GM18867 (cell line): ENCODE measurements at regions not wholly inside any gene's neighbourhood (a gene's known extent, or its start where the extent isn't known, plus 50 kb on each side); places are given as distances from the start of the nearest gene placed in this dataset.

Experiments
- ATAC-seq: cut with Tn5 transposase; IDR thresholded peaks from one replicate; pipeline ENCODE4 v1.9.1; 2021; ENCODE audit warnings: mild to moderate bottlenecking, moderate library complexity; ENCODE audit not compliant: unreplicated experiment

DNA sequence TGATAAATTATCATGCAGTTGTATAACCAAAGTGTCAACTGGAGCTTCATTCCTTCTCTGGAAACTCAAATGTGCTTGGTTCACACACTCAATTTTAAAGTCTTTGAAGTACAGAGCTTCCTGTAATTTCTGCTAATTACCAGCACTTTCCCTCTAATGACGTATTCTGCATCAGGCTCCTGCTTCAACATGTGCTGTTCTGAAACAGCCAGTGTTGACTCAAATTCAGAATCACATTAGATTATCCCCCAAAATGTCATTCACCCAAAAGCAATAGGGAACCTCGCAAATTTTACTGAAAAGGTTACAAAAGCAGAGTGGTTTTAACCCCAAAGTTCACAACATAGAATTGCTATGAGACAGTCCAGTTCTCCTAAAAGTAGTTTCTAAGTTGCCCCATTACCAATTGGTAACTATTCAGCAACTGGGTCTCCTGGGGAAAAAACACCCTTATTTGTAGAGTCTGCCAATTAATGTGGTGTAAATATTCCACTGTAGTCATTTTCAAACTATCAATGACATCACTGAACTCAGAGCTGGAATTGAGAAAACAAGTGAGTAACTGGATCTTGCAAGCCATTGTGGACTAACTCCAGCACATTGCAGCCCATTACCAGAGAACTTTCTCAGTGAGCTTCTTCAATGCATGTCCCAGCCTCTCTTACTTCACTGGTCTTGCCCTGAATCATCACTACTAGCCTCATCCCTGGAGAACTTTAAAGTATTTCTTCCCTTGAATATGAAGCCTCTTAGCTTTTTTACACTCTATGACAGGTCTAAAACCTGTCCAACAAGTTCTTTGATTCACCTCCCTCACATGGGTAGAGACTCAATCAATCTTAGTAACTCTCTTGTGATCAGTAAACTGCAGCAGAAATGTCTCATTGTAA, 955.4 kb downstream of the EFNB2 start:
- no peak for ATAC-seq

DNA sequence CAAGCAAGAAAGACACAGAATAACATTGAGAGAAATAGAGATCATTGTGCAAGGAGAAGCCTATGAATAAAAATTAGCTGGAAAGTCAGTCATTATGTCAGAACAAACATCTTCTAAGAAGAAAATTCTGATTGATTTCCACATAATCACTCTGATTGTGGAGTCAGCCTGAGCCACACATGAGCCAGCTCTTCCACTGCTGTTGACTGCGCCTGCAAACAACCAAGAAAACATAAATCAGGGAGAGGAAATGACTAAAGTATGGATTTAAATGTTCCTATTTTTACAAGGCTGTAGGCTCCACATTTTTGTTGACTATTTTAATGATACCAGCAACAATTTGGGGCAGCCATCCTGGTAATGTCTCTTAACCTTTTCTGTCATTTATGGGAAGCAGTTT, 962.3 kb downstream of the EFNB2 start:
- no peak for ATAC-seq

DNA sequence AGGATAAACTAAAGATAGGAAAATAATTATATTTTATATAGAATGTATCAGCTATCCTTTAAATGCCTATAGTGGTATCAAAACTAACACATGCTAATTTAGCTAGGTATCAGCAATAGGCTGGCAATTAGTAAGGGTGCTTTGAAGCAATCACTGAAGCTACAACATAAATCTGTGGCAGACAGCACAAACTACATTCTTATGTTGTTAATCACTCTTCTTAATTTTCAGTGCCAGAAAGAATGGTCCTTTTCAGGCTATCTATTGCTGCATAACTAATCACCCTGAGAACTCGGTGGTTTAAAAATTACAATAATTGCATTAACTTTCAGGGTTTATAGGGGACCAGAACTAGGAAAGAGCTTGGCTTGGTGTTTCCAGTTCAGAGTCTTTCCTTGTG, 963.1 kb downstream of the EFNB2 start:
- no peak for ATAC-seq

DNA sequence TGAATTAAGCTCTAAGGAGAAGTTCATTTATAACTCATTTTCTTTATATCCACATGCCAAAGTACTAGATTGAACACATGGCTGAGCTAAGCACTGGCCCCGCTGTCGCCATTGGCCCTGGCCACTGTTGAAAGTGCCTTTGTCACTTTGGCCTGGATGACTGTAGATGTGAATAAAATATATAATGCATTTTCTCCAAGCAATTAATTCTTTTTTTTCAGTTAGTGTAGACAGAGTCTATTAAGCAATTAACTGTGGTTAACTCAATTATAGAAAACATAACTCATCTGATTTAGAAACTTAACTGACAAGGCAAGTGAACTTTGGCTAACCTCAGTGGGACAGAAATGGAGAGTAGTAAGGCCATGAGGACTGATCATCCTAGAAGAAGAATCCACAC, 965.6 kb downstream of the EFNB2 start:
- ATAC-seq: no peak

DNA sequence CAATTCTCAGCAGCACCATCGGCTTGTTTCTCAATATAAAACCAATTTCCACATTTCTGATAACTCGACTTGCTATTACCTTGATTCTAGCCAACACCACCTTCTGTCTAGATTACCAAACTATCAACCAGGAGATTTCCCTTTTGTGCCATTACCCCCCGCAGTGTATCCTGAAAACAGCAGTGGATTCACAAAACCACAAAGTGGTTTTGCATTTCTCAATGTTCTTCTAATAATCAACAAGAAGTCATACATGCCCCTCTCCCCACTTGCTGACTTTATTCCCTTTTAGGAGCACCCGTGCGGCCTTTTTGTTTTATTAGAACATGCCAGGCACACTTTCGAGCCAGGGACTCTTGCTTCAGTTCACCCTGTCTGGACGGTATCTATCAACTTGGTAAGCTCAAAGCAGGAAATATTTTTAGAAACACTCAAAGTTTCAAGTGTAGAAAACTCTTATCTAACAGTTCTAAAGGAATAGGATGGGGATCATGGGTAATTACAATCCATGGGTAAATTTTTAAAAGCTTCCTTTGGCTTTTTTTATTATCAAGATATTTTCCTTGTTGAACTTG, 967.4 kb downstream of the EFNB2 start:
- ATAC-seq: no peak

DNA sequence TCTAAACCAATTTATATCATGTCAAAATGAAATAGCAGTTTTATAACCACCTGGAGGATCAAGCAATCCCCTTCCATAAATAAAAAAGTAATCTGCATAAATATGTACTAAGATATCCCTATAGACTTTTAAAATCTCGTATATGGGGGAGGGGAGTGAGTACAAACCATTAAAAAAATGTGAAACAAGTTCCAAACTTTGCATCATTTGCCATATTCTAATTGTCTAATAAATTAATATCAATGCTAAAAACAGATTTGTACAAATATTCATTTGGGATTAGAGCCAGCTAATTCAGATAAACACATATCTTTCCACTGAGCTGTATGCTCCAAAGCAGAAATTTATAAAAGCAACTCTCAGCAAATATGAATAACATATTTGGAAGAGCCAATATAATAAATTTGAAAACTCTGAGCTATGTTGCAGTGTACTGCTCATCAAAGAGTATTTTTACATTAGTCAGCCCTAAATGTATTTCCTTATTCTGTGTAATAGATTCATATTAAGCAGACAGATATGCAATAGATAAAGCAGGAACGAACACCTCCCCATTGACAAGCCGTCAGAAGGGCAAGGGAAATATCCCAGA, 970.2 kb downstream of the EFNB2 start:
- no peak for ATAC-seq

DNA sequence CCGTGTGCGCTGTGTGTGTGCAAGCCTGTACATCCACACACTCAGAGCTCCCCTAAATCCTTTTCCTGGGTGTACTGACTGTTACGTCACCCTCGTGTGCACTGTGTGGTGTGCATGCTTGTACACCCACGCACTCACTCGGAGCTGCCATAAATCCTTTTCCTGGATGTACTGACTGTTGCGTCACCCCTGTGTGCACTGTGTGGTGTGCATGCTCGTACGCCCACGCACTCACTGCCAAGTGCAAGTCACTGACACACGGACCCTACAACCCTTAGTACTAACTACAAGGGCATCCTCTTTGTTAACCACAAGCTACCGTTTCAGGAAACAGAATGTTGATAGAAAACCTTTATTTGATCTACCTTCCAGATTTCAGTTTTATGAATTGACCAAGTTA, 983.4 kb downstream of the EFNB2 start:
- ATAC-seq: no peak

DNA sequence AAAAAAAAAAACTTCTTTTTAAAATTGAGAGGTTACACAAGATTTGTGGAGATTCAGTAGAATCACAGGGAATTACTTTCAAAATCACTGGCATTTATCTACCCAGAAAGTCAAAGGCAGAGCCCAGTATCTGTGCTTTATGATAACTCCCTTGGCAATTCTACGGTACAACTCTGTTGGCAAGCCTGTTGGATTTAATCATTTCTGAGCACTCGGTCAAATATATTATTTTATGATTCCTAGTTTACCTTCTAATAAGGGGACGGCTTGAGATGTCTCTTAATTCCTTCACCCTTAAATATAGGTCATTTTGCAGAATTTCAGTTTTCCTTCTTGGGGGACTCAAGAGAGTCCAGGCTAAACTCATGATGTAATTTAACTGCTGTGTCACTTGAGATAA, 987.6 kb downstream of the EFNB2 start:
- ATAC-seq: no peak

DNA sequence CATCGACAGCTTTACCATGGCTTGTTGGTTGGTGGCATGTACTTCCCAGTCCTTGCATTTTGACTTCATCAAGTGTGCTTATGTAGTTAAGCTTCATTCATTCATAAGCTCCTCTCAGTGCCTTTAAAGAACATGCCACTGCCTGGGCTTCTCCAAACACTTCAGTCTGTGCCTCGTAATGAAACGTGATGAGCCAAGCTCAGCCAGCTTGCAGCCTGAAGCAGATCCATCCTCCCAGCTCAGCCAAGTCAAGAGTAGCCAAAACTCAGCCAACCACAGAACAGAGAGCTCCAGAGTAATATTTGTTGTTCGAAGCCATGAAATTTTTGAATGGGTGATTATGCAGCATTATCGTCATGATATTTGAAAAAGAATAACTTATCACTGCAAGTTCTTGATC, 989.7 kb downstream of the EFNB2 start:
- no peak for ATAC-seq

DNA sequence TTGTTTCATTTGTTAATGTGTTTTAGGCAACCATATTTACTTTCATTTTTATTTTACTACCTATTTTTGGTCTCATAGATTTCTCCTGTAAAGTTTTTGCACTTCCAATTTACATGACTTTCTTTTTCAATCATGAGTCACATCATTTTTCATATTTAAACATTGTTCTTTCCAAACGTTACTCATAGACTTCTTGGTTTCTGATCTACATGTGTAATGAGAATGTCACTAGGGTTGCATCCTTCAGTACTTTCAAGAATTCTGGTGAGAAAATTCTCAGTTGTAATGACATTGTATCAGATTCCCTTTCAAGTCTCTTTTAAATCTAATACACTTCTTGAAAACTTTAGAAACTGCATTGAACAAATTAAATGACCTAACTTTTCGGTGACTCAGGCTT, 991.7 kb downstream of the EFNB2 start:
- no peak for ATAC-seq

DNA sequence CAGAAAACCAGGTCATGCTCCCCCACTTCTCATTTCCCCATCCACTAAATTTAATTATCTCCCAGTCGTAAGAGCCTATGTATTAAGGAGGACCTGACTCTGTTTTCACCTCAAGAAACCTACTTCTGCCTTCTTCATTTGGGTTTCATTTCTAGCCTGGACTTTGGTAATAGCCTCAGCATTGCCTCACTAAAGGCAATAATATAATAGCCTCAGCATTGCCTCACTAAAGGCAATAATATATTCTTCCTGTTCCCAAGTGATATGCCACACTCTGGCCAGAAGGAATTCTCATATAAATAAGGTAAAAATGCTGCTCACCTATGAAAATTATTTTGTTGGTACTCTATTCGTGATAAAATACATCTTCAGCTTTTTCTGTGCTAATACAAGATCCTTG, 993.9 kb downstream of the EFNB2 start:
- no peak for ATAC-seq

DNA sequence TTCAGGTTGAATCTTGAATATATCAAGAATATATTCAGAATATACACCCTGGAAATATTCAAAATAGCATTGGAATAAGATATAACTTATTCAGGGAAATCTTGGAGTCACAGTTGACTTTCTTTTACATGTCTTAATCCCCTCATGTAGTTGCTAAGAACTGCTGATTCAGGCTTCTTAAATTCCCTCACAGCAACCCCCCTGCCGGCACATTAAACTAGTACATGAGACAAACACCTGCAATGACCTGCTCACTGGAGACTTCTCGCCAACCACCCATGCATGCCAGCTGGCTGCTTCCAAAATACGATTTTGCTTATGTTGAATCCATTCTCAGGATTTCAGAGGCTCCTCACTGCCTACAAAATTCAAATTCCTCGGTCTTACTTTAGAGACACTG, 997.1 kb downstream of the EFNB2 start:
- no peak for ATAC-seq

DNA sequence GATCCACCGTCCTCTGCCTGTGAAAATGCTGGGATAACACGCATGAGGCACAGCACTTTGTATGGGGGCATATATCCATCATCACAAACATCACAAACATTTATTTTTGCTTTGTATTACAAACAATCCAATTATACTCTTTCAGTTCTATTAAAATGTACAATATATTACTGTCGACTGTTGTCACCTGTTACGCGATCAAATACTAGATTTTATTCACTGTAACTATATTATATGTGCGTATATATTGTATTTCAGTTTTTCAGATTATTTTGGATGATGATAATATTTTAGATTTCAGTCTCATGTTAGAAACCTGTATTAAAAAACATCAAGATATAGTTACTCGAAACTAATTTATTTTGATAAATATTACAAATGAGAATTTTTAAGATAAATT, 998.3 kb downstream of the EFNB2 start:
- no peak for ATAC-seq

DNA sequence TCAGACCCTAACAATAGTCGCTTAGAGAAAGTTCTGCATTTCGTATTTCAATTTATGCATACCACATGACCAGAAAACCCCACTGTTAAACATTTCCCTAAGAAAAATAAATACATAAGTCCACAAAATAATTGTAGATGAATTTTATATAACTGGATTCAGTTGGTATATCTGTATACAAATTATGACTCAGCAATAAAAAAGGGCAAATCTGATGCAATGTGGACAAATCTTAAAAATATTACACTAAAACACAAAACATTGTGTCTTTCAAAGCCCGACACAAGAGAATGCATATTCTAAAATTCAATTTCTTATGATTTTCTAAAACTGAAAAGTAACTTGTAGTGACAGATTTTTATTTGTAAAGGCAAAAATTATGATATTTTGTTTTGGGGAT, 1005.0 kb downstream of the EFNB2 start:
- ATAC-seq: no peak

DNA sequence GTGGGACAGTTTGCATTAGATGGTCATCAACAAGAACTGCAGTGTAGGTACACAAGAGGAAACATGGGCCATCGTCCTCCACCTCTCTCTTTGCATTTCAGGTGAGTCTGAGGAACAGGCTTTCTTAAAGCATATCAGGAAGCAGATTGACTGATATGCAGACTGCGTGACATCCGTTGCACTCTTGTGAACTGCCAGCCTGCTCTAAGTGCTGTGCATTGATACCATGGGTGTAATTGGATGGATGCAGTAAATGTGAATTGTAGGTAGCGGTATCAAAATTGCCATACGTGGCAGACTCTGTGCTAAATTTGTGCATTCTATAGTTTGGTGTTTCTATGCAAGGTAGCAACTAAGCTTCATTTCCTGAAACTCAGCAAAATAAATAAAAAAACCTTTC, 1008.3 kb downstream of the EFNB2 start:
- no peak for ATAC-seq

DNA sequence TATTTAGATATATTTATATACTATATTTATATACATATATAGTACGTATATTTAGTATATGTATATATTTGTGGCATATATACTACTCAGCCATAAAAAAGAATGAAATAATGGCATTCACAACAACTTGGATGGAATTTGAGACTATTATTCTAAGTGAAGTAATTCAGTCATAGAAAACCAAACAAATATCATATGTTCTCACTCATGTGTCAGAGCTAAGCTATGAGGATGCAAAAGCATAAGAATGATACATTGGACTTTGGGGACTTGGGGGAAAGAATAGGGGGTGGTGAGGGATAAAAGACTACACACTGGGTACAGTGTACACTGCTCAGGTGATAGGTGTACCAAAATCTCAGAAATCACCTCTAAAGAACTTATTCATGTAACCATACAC, 1015.7 kb downstream of the EFNB2 start:
- no peak for ATAC-seq

DNA sequence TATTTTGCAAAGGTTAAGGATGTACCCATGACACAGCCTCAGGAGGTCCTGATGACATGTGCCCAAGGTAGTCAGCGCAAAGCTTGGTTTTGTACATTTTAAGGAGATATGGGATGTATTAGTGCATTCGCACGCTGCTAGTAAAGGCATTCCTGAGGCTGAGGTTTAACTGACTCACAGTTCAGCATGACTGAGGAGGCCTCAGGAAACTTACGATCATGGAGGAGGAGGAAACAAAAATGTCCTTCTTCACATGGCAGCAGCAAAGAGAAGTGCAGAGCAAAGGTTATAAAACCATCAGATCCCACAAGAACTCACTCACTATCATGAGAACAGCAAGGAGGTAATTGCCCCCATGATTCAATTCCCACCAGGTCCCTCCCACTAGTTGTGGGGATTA, 1017.4 kb downstream of the EFNB2 start:
- no peak for ATAC-seq

DNA sequence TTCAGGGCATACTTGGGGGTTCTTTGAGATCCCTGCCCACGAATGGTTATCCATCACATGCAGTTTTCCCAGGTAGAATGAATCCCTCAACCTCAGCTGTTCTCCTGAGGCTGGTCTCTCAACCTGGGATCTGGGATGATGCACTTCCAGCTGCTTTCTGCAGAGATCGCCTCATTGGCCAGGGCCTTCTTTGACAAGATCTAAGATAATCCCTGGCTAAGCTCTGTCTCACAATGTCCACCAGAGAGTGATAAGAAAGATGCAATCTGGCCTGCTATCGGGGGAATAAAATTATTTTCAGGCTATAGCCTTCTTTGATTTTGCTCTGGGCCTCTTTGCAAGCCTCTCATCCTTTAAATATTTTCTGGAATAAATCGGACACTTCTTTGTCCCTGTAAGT, 1021.1 kb downstream of the EFNB2 start:
- ATAC-seq: no peak

DNA sequence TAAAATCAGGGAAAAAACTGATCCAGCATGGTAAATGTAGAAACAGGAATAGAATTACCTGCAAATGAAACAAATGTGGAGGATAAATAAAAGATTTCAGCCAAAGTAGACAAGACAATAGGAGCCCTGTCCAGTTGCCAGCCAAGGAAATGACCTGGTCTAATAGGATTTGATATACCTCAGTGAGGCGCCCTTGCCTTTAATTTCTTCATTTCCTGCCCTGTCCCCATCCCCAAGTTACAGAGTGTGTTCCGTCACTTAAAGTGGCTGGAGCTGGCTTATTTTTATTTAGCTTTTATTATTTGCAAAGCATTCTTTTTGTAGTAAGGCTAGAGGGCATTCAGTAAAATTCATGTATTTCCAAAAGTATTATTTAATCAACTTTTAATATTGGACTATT, 1022.0 kb downstream of the EFNB2 start:
- no peak for ATAC-seq

DNA sequence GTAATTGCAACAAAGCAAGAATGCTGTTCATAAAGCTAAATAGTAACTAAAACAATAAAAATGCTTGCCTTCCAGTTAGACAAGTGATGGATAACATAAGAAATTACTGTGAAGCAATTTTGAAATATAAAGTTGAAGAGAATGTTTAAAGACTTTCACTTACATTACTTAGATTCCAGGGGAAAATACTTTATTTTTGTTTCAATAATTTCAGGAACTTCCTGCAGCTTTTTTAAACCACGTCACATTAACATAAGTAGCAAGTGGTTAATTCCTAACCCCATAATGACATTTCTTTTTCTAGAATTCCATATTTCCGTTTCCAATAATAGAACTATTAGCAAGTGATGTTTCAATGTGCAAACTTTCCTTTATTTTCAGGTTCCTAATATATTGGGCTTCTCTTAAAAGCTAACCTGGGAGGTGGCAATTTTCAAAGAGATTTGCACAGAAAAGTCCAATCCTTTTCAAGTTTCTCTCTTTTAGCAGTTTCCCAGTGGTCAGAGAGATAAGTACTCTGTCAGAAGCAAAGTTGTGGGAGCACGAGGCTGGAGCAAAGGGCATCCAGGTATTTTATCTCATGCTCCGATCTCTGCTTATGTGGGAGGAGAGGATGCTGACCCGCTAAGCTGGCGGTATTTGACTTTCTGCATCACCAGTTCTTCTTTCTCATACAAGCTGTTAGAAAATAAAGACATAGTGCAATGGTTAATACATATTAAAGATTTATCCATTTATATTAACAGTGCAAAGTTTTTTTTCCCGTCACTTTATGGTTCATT, 1025.3 kb downstream of the EFNB2 start:
- no peak for ATAC-seq

DNA sequence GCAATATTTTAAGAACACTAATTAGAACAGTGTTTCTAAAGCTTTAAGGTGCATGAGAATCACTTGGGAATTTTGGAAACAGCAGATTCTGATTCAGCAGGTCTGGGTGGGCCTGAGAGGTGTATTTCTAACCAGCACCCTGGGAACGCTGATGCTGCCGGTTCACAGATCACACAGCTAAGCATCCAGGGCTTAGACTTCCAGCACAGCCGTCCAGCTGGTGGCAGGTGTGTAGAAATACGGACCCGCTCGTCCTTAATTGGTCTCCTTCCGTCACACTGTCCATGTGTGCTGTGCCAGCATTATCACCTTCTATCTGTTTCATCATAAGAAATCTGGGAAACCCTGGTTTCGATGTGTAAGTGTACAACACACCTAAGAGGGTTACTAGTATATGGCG, 1029.0 kb downstream of the EFNB2 start:
- no peak for ATAC-seq

DNA sequence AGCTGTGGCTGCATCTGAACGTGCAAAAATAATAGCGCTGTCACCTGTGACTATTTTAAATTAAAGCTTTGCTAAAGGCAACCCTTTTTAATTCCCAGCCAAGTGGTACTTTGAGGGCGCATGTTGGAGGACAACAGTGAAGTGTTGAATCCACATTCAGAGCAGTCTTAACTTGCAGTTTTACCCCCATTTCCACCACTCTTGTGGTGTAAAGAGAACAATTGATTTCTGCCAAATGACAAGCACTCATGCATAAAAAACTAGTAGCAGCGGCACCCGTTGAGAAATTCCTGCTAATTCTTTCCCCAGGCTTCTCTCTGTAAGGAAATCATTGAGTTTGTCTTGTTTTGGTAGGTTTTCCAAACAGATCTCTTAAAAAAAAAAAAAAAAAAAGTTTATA, 1033.3 kb downstream of the EFNB2 start:
- no peak for ATAC-seq
